HG03521 (cell line): ENCODE measurements at regions not wholly inside any gene's neighbourhood (a gene's known extent, or its start where the extent isn't known, plus 50 kb on each side); places are given as distances from the start of the nearest gene placed in this dataset.

Experiments used
- ATAC-seq: cut with Tn5 transposase; IDR thresholded peaks from one replicate; pipeline ENCODE4 v1.9.1; 2021; ENCODE audit warnings: mild to moderate bottlenecking, moderate library complexity; ENCODE audit not compliant: unreplicated experiment

DNA sequence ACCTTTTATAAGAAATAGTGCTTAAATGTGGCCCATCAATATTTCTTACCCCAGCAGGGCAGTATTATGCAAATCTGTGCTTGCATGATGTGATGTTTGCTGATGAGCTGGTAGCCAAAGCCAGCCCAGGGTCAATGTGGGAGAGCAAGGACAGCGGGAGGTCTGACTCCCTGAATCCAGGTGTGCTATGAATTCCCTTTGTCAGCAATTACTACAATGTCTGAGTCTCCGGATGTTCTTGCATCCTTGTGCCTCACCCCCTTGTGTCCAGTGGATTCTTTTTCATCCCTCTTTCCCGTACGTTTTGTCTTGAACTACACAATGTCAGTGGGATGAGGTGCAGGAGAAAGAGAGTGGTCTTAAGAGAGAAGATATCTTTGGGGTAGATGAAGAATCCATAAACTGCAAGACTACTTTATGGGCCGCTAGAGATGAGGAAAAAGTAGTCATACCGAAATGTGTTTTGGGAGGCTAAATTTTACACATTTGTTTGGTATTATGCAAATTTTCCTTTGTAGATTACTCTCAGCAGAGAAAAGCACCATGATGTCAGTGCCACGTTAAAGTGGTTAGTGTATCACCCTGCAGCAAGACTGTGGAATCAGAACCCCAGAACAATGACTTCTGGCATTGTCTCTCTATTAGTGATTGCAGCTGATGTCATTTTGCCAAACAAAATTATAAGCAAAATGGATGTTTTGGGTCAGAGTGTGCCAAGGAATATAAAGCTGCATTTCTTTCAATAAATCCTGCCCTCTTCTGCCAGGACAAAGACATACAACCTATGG lies 53.5 kb upstream of the TSHZ3 start:
- ATAC-seq: no peak

DNA sequence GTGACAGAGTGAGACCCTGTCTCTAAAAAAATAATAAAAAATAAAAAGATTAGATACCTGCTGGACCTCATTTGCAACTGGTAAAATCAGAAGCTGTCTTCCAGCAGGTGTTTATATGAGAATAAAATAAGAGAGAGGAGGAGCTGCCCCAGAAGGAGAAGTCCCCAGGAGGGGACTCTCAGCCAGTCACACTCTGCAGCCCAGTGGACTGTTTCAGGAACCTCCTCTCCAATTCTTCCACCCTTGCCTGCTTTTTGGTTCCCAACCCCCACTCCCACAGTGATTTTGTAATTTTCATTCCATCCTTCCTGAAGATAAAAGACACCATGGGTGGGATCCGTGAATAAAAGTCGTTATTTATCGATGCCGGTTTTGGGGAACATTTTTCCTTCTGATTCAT lies 56.9 kb upstream of the TSHZ3 start:
- no peak for ATAC-seq

DNA sequence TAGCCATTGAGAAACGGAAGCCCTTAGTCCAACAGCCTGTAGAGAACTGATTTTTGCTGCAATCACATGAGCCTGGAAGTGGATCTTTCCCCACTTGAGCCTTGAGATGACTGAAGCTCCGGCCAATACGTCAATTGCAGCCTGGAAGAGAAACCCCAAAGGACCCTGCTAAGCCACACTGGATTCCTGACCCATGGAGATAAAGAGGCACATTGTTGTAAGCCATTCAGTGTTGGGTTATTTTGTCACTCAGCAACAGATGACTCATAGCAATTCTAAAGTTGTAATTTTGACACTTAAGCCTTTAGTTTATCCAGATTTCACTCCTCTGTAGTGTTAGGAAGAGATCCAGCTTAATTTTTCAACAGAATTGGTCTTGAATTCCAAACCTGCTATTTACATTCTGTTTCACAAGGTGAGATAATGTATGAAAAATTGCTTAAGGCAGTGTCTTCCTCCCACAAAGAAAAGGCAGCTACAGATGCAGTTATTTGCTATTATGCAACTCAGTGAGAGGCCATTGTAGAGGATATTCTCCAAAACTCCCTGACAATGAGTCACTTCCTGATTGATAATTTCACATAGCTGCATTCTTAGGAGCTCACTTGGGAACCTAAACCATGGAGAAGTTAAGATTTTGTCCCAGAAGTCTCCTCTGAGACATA lies 59.4 kb upstream of the TSHZ3 start:
- ATAC-seq: no peak

DNA sequence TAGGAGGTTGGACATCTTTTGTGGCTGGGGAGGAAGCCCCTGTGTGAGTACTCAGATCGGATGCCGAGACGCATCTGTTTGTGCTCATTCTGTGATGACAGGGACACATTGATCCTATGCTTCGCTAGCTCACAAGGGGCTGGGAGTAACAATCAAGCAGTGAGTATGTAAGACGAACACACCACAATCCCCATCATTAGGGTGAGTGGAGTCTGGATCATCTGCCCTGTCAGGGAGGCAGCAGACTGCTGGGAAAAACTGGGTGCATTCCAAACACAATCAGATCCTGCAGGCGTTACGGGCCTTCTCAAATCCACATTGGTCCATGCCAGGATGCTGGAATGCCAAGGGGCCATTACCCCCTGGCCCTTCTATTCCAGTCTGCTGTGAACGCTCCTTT lies 64.1 kb upstream of the TSHZ3 start:
- ATAC-seq: no peak

DNA sequence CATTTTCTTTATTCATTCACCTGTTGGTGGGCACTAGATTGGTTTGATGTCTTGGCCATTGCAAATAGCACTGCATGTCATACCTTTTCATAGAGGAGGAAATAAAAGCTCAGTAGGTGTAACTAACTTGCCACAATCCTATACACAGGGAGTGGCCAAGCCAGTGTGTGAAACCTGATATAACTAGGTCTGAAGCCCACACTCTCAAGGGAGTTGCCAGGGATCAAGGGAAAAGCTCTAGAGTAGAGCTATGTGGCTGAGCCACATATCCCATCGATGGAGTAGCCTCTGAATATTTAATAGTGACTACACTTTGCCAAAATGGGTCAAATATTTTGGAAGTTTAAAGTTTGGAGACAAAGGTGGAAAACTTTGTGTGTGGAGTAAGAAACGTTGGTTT lies 66.1 kb upstream of the TSHZ3 start:
- no peak for ATAC-seq

DNA sequence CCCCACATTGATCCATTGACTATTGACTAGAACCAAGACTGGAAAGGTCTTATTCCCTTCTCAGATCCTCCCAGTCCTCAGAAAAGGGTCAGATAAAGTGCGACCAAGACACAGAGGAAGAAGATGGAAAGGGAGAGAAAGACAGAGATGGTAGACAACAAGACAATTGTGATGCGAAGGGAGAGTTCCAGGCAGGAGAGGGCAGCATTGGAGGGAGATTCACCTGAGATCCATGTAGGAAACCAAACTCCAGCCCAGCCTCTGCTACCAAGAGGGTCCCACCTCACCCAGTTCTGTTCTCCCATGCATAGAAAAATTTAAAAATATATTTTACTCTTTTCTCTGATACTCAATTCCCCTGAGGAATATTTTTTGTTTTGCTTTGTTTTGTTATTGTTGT lies 67.3 kb upstream of the TSHZ3 start:
- ATAC-seq: no peak

DNA sequence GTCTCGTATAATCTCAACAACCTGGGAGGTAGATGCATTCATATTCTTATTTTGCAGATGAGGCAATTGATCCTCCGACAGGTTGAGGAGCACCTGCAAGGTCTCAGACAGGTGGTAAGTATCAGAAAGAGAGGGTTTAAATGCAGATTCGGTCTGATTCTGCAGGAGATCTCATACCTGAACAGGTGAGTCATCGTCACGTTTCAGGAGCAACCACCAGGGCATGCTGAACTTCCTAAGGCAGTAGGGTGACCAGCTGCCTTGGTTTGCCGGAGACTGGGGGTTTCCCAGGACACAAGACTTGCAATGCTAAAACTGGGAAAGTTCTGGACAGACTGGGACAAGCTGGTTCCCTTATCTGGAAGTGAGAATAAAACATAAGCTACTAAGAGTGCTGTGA lies 68.8 kb upstream of the TSHZ3 start:
- no peak for ATAC-seq

DNA sequence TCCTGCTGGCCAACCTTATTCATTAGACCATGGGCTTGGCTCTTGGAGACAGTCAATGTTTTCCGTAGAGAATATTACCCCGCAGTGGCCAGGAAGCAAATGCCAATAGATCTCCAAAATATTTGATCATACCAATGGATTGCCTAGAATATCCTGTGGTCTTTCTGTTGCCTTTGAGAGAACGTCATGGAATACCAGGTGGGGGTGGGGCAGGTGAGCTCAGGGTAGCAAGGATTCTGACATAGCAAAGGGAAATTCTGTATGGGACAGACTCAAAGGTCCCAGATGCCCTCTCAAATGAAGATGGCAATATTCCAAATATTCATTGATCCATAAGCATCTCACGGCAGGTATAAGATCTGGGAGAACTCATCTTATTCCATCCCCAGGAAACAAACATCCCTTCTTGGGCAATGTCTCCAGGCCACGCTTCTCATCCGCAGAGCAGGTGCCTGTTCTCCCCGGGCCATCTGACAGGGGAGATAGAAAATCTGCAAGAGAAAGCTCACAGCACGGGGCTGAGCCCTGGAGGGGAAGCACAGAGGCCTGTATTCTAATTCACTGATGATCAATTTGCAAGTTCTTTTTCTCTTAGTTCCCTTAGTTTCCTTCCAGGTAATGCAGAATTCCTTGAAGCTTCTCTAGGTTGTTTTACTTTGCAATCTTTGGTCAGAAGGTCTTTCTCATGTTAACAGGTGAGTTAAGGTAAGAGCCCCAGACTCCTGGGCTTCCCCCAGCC lies 69.6 kb upstream of the TSHZ3 start:
- no peak for ATAC-seq

DNA sequence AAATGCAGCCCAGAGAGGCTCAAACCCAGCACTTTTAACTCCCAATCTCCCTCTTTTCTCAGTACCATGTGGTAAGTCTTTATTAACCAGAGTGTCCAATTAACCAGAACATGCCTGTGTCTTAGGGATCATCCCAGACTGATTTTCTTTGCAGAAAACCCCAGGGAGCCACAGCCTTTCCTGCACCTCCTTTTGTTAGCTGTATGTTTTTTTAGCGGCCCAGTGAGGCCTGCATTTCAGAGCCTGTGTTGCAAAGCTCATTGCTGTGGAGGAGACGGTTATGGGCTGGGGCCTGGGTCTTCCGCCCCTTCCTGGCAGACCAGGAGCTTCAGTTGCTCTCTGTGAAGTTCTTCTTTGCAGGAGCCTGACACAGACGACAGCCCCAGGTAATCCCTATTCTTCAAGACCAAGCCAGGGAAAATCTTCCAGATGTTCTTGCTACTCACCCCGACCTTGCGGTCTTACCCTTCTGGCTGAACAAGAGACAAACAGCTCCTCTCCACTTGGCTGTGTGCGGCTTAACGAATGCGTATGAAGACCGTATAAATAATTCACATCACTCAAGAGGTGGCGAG lies 70.7 kb upstream of the TSHZ3 start:
- no peak for ATAC-seq

DNA sequence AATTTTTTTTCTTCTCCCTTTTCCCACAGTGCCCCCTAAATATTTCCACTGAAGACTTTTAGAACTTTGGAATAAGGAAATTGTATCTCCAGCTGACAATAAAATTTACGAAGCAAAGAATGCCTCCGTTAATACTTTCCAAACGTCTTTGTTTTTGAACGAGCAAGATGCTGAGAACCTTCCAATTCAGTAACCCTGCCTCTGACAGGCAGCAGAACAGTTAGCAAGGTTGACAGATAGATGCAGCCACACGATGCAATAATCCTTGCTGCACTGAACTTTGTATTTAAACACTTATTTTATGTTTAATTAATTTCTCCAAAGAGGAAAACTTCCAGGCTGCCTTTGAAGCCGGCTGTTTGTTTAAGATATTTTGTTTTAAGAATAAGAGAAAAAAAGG lies 71.8 kb upstream of the TSHZ3 start:
- ATAC-seq: no peak

DNA sequence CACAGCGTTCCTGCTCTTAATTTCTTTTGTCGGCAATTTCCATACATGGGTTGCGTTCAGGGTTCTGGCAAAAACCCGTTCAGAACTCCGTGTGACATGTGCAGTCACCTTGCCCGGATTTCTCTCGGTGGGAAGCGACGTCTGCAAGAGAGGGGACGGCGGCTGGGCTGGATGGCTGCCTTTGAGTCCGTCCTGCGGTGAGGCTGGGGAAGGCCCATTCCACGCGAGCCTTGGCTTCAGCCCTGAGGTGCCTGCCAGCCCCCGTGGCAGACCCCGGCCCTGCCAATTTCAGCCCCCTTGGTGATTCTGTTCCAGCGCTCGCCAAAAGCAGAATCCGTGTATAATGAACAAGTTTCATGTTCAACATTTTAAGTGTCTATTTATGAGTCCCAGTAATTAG lies 72.6 kb upstream of the TSHZ3 start:
- no peak for ATAC-seq

DNA sequence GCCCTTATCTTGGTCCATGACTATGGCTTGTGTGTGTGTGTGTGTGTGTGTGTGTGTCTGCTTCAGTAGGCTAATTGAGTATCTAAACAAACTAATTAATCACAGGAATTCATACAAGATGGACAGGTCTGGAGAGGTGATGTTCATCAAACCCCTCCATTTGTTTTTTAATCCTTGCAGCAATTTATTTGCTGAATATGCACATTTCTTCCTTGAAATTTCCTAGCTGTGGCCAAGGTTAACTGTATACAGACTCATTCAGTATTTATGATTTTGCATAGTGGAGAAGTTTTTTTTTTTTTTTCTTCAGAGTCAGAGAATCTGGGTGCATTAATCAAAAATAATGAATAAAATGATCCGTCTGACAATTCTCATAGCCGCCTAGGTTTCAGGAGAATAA lies 74.7 kb upstream of the TSHZ3 start:
- no peak for ATAC-seq

DNA sequence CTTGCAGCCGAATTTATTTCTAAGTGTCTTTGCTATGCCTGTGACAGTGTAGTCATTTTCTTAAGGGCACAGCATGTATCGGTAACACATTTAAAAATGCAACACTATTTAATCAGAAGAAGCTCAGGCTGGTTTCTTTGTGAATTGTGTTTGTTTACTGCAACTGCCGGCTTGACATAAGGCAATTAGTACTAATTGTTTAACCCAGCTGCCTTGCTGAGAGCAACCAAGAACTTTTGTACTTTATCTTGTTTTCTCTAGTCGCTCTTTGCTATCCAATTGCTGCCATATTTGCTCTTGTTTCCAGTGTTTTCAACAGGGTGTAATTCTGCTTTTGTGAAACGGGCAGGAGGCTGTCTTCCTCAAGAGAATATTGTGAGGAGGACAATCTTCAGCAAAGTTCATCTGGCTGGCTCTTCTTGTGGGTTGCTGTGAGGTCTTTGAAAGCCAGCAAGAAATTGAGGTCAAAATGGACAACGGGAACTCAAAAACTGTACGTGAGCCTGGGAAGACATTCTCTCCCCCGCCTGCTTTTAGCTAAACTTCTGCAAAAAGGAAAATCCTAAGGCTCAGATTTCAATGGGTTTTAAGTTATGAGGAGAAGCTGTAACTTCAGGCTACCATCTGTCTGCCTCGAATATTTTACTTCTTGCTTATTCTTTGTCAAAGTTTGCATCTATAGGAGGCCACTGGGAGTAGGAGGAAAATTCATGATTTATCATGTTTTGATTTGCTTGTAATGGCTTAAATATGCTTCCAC lies 75.8 kb upstream of the TSHZ3 start:
- ATAC-seq: no peak

DNA sequence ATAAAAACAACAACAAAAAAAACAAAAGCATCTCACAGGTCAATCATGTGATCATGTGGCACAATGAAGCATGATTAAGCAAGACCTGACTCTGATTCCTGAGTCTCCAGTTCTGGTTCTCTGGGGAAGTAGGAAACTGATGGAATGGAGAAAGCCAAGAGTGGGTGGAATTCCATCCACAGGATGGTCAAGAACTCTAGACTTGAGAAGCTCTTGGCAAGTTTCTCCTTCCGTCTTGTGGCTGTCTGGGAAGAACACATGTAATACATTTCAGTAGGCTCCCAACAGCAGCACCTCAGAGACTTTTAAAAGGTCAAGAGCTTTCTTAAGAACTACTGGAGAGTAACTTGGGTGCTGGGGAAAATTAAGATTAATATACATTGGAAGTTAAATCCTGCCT lies 78.6 kb upstream of the TSHZ3 start:
- no peak for ATAC-seq

DNA sequence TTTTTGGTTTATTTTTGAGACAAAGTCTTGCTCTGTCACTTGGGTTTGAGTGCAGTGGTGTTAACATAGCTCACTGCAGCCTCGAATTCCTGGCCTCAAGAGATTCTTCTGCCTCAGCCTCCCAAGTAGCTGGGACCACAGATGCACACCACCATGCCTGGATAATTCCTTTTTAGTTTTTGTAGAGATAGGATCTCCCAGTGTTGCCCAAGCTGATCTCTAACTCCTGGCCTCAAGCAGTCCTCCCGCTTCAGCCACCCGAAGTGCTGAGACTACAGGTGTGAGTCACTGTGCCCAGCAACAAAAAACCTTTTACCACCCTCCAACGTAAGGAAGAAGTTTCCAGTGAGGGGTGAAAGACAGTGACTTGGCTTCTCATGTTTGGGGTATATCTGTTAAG lies 81.1 kb upstream of the TSHZ3 start:
- ATAC-seq: no peak

DNA sequence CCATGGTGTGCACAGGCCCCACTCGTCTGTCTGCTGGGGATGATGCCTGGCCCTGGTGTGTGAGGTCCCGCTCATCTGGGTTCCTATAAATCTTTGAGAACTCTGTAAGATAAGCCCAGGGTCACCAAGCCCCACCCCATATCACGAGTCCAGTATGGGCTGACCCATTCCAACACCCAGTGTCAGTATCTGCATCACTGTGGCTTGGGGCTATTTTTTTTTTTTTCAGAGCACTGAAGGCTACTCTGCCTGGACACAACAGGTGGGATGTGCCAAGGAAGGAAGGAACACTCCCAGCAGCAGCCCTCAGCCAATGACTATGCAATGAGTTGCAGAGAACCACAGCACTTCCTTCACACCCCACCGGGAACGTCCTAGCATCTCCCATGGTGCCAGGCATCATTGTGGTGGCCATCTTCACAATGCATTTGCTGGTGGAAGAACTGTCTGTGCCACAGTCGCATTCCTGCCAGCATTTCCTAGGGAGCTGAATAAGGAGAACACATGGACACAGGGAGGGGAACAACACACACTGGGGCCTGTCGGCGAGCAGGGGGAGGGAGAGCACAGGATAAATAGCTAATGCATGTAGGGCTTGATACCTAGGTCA lies 83.1 kb upstream of the TSHZ3 start:
- no peak for ATAC-seq

DNA sequence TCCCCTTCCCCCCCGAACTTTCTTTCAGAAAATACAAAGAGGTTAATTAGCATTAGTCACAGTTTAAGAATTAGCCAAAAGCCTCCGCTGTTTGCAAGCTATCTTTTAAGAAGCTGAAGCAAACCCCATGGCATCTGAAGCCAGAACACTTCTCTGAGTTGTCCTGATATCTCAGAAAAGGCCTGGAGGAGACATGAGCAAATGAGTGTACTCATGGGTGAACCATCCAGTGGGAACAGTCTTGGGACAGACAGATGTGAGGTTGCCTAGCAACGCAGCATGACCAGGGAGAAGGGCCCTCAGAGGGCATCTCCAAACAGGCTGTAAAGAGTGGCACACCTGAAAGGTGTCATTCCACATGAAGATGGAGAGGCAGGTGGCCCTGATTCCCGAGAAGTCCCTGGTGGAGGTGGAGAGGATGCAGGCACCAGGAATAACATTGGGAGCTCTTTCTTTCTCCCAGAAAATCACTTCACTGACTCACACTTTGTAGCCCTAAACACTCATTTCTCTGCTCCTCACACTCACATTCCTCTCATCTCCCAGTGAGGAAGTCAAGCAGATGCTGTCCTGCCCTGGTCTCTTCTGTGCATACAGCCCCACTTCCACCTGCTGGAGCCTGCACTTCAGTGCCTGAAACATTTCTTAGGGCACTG lies 87.0 kb upstream of the TSHZ3 start:
- no peak for ATAC-seq

DNA sequence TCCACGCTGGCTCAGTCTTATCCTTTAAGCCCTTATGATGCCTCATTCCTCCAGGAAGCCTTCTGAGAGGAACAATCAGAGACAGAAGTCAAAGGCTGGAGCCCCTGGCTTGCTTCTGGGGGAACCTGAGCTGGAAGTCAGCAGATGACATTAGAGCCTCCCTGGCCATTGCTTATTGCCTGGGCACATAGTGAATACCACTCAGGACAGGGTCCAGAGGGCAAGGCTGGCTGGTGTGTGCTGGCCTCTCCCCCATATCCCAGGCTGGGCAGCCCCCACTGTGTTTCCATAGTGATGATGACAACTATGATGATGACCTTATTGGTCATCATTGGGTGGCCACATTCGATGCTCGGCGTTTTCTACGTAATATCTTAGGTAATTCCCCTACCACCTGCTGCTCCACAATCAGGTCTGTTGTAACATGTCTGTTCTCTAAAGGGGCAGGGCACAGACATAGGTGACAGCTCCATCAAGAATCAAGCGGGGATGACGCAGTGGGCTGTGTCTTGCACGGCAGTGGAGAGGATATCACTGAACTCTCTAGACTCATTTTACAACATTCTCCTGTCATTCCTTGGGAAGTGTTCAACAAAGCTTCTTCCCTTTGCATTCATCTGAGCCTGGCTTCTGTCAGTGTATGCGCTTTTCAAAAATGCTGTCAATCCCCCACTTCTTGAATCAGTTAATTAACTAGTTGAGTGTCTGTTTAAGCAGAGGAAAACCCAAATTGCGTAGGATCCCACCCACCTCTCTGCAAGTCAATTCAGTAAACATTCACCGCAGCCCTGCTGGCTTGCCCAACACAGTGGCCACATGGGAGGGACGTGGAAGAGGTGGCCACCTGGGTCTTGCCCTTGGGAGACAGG lies 89.4 kb upstream of the TSHZ3 start:
- no peak for ATAC-seq

DNA sequence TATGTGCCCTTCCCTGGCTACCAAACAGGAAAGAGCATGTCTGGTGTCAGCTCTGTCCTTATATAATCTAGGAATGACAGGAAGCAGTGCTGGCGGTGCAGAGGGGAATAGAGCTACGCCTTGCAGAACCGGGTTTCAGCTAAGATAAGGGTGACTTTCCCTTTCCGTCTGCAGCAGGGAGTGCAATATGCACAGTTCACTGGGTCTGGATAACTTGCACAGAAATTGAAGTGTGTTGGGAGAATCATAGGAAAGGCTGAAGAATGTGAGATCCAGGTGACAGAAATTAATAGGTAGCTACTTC lies 90.0 kb upstream of the TSHZ3 start:
- no peak for ATAC-seq
